H1 (cell line): ENCODE measurements at regions not wholly inside any gene's neighbourhood (a gene's known extent, or its start where the extent isn't known, plus 50 kb on each side); places are given as distances from the start of the nearest gene placed in this dataset.

Source experiments
- CTCF ChIA-PET: fragments of 300-600 bp; sonication (Branson Sonifier 250); formaldehyde crosslinking; loops from one replicate; lab custom pipeline; 2021; ENCODE audit not compliant: partially characterized antibody; lab: Charles Lee
- POLR2A ChIA-PET: fragments of 300-600 bp; sonication (Branson Sonifier 250); formaldehyde crosslinking; loops from one replicate; lab custom pipeline; 2021; ENCODE audit warnings: inconsistent platforms; ENCODE audit not compliant: partially characterized antibody; lab: Charles Lee
- DNase-seq, 2 experiments: peaks; one replicate each; pipeline versions ENCODE4 v3.0.0 to v3.0.0-alpha.2; 2010 to 2022; ENCODE audit warnings: low spot score in 2 of 2, low read depth in 1 of 2, mixed read lengths in 1 of 2
- FAIRE-seq: peaks from 2 replicates; lab custom pipeline; 2011; peaks lifted over from hg19 to GRCh38; lab: Jason Lieb, UNC
- H2AFZ ChIP-seq: 2 replicates; pipeline ENCODE4 v1.8.1; 2012; ENCODE audit warnings: low read length, inconsistent platforms
- H2AK5ac ChIP-seq: 2 replicates; pipeline ENCODE4 v1.6.1; 2013; ENCODE audit warnings: low read depth, low read length
- H2BK120ac ChIP-seq: replicated peaks from 2 replicates; pipeline ENCODE3; 2013; ENCODE audit warnings: low read depth, low read length, inconsistent platforms
- H2BK12ac ChIP-seq: 2 replicates; pipeline ENCODE4 v1.6.1; 2013; ENCODE audit warnings: low read depth, low read length
- H2BK15ac ChIP-seq: 2 replicates; pipeline ENCODE4 v1.6.1; 2013; ENCODE audit warnings: low read length
- H2BK20ac ChIP-seq: 2 replicates; pipeline ENCODE4 v1.6.1; 2013; ENCODE audit warnings: low read length
- H2BK5ac ChIP-seq: 2 replicates; pipeline ENCODE4 v1.6.1; 2013; ENCODE audit warnings: low read depth, low read length
- H3K14ac ChIP-seq: 2 replicates; pipeline ENCODE4 v1.6.1; 2013; ENCODE audit warnings: inconsistent platforms; ENCODE audit not compliant: insufficient read length
- H3K18ac ChIP-seq: 2 replicates; pipeline ENCODE4 v1.6.1; 2013; ENCODE audit warnings: low read length; ENCODE audit errors: extremely low read depth
- H3K23ac ChIP-seq: 2 replicates; pipeline ENCODE4 v1.6.1; 2013; ENCODE audit warnings: inconsistent platforms; ENCODE audit not compliant: insufficient read length
- H3K23me2 ChIP-seq: 2 replicates; pipeline ENCODE4 v1.6.1; 2013; ENCODE audit warnings: low read depth, low read length
- H3K27ac ChIP-seq: 2 replicates; pipeline ENCODE4 v1.6.1; 2011; ENCODE audit warnings: low read depth, low read length, inconsistent platforms
- H3K27me3 ChIP-seq, 4 experiments: replicated peaks in 1 of 4; 1 replicate in 1 of 4; 2 replicates in 3 of 4; pipeline versions ENCODE4 v1.6.1 to v1.8.1; 2011 to 2013; ENCODE audit warnings: low read length in 3 of 4, mild to moderate bottlenecking in 3 of 4, inconsistent platforms in 2 of 4, mixed read lengths in 2 of 4, moderate library complexity in 1 of 4; ENCODE audit not compliant: control insufficient read depth in 3 of 4, insufficient read depth in 3 of 4; ENCODE audit errors: extremely low read depth in 1 of 4
- H3K36me3 ChIP-seq, 4 experiments: 2 replicates each; pipeline versions ENCODE4 v1.6.1 to v1.8.1; 2011 to 2013; ENCODE audit warnings: mild to moderate bottlenecking in 4 of 4, low read length in 3 of 4, moderate library complexity in 2 of 4, control low read depth in 1 of 4, inconsistent platforms in 1 of 4; ENCODE audit not compliant: insufficient read depth in 4 of 4, control insufficient read depth in 2 of 4
- H3K4ac ChIP-seq: replicated peaks from 2 replicates; pipeline ENCODE3; 2013; ENCODE audit warnings: low read length, low read depth, mixed read lengths, inconsistent platforms; ENCODE audit not compliant: insufficient read length
- H3K4me1 ChIP-seq, 4 experiments: replicated peaks in 1 of 4; 1 replicate in 1 of 4; 2 replicates in 3 of 4; pipeline versions ENCODE4 v1.6.1 to v1.8.1; 2011 to 2013; ENCODE audit warnings: low read length in 3 of 4, inconsistent platforms in 2 of 4, mixed read lengths in 1 of 4; ENCODE audit not compliant: insufficient read depth in 4 of 4, control insufficient read depth in 3 of 4
- H3K4me2 ChIP-seq, 2 experiments: 2 replicates each; pipeline versions ENCODE4 v1.6.1 to v1.8.1; 2011 to 2013; ENCODE audit warnings: low read depth in 2 of 2, low read length in 2 of 2, control low read depth in 1 of 2, inconsistent platforms in 1 of 2, mild to moderate bottlenecking in 1 of 2; ENCODE audit not compliant: insufficient read depth in 1 of 2
- H3K4me3 ChIP-seq, 4 experiments: fragments of 200-600, 300-600 bp in 1 of 4; sonication (generic), shearing (Covaris generic), sonication (Bioruptor Twin) in 1 of 4; 2 replicates each; pipeline versions ENCODE4 v1.5.1 to v1.8.1; 2011 to 2016; ENCODE audit warnings: low read length in 4 of 4, low read depth in 3 of 4, control low read depth in 2 of 4, inconsistent platforms in 2 of 4, mild to moderate bottlenecking in 2 of 4, mixed read lengths in 1 of 4, moderate library complexity in 1 of 4; ENCODE audit not compliant: insufficient read depth in 2 of 4; ENCODE audit errors: extremely low read depth in 1 of 4
- H3K56ac ChIP-seq: replicated peaks from 2 replicates; pipeline ENCODE3; 2013; ENCODE audit warnings: low read depth, mild to moderate bottlenecking, mixed read lengths, low read length, inconsistent platforms; ENCODE audit not compliant: insufficient read length
- H3K79me1 ChIP-seq: 2 replicates; pipeline ENCODE4 v1.6.1; 2013; ENCODE audit warnings: low read depth, low read length, control low read depth
- H3K79me2 ChIP-seq, 2 experiments: 2 replicates each; pipeline versions ENCODE4 v1.6.1 to v1.8.1; 2012 to 2013; ENCODE audit warnings: low read length in 2 of 2, mild to moderate bottlenecking in 2 of 2, inconsistent platforms in 1 of 2; ENCODE audit not compliant: insufficient read depth in 2 of 2, control insufficient read depth in 1 of 2
- H3K9ac ChIP-seq, 4 experiments: replicated peaks in 1 of 4; 1 replicate in 1 of 4; 2 replicates in 3 of 4; pipeline versions ENCODE4 v1.6.1 to v1.8.1; 2011 to 2013; ENCODE audit warnings: low read depth in 3 of 4, low read length in 3 of 4, control low read depth in 2 of 4, mild to moderate bottlenecking in 2 of 4, moderate library complexity in 2 of 4, inconsistent platforms in 1 of 4; ENCODE audit errors: extremely low read depth in 1 of 4
- H3K9me3 ChIP-seq, 2 experiments: 2 replicates each; pipeline versions ENCODE4 v1.6.1 to v1.8.1; 2012 to 2013; ENCODE audit warnings: mild to moderate bottlenecking in 2 of 2, moderate library complexity in 2 of 2, control low read depth in 1 of 2, inconsistent platforms in 1 of 2, low read depth in 1 of 2, low read length in 1 of 2, mixed read lengths in 1 of 2; ENCODE audit not compliant: insufficient read depth in 2 of 2
- H4K20me1 ChIP-seq, 2 experiments: replicated peaks in 1 of 2; 2 replicates each; pipeline versions ENCODE3 to v1.8.1; 2011 to 2013; ENCODE audit warnings: inconsistent platforms in 2 of 2, low read length in 2 of 2, mild to moderate bottlenecking in 1 of 2; ENCODE audit not compliant: insufficient read depth in 2 of 2, control insufficient read depth in 1 of 2
- H4K5ac ChIP-seq: 2 replicates; pipeline ENCODE4 v1.6.1; 2013; ENCODE audit warnings: low read length, low read depth, mixed read lengths, inconsistent platforms; ENCODE audit not compliant: insufficient read length
- H4K8ac ChIP-seq: 2 replicates; pipeline ENCODE4 v1.8.0; 2013; ENCODE audit warnings: mild to moderate bottlenecking, moderate library complexity, low read length, inconsistent platforms; ENCODE audit not compliant: insufficient read depth; ENCODE audit errors: extremely low read depth
- H4K91ac ChIP-seq: replicated peaks from 2 replicates; pipeline ENCODE3; 2013; ENCODE audit warnings: low read length, mixed read lengths, inconsistent platforms; ENCODE audit not compliant: insufficient read length
- BRCA1 ChIP-seq: IDR thresholded peaks from 2 replicates; pipeline ENCODE4 v1.6.1; 2012; ENCODE audit warnings: low read depth, low read length, improper control_type of control experiment
- RNF2 ChIP-seq: fragments of 200-900, 300-1000 bp; sonication (generic); IDR thresholded peaks from 2 replicates; pipeline ENCODE4 v1.7.1; 2016; ENCODE audit warnings: borderline replicate concordance, low read depth, mild to moderate bottlenecking, antibody characterized with exemption, low read length; ENCODE audit not compliant: poor library complexity, severe bottlenecking; ENCODE audit errors: missing control alignments
- SP4 ChIP-seq: IDR thresholded peaks from 2 replicates; pipeline ENCODE4 v1.6.1; 2012; ENCODE audit warnings: low read length, inconsistent platforms
- SUZ12 ChIP-seq: fragments of 200-600 bp; sonication (generic); IDR thresholded peaks from 2 replicates; pipeline ENCODE4 v1.6.1; 2012; ENCODE audit warnings: mild to moderate bottlenecking, inconsistent platforms, low read length, moderate library complexity, mixed read lengths
- WGBS, 2 experiments: shearing (Covaris generic) in 1 of 2; methylation state at CpG; one replicate each; pipeline versions ENCODE4 v1.1.6 to v1.1.7; 2013 to 2015; ENCODE audit warnings: low lambda C conversion rate in 2 of 2, mixed read lengths in 2 of 2, inconsistent platforms in 1 of 2, low coverage in 1 of 2, missing lambda C conversion rate in 1 of 2; ENCODE audit not compliant: insufficient replicate concordance in 2 of 2, insufficient coverage in 1 of 2, insufficient read length in 1 of 2; ENCODE audit errors: extremely low coverage in 1 of 2, missing lambda C conversion rate in 1 of 2; 5-methylcytosine and 5-hydroxymethylcytosine counted together

- H2BK20ac ChIP-seq = no peak overlapping the region
- 87% methylated on average over 3 of the region's 3 CpGs; no CpG with 5 or more reads in 1 of the 2 experiments for WGBS, 2 experiments
- H3K9ac ChIP-seq = no peak overlapping the region
- TF ChIP-seq BRCA1 (no peak), RNF2 (no peak), SUZ12 (no peak), SP4 (no peak)
- H3K23ac ChIP-seq = no peak overlapping the region
- H2BK120ac ChIP-seq = no peak overlapping the region
- no peak overlapping the region for H4K8ac ChIP-seq
- H3K14ac ChIP-seq = no peak overlapping the region
- H4K91ac ChIP-seq = no peak overlapping the region
- no peak overlapping the region for H3K4me3 ChIP-seq
- H4K5ac ChIP-seq = no peak overlapping the region
- DNase-seq (no peak), FAIRE-seq (no peak)
- POLR2A ChIA-PET = no interaction called here
- H2BK5ac ChIP-seq = no peak overlapping the region
- H3K79me1 ChIP-seq = no peaks in the 10 kb centered on the region
- H2BK12ac ChIP-seq = no peak overlapping the region
- H3K4me2 ChIP-seq = no peak overlapping the region
- H3K56ac ChIP-seq = no peak overlapping the region
- H3K23me2 ChIP-seq = no peaks in the 10 kb centered on the region
- H3K4ac ChIP-seq = no peak overlapping the region
- no peaks in the 10 kb centered on the region for H3K27me3 ChIP-seq
- no peak overlapping the region for H2AK5ac ChIP-seq
- no peak overlapping the region for H3K27ac ChIP-seq
- no peak overlapping the region for H3K18ac ChIP-seq
- no peaks in the 10 kb centered on the region for H3K4me1 ChIP-seq
- H2AFZ ChIP-seq = no peak overlapping the region
- CTCF ChIA-PET = interaction anchor here (0.6 to 1.0 kb wide), 3 partner anchors 21 to 546 kb away, joined by 3 read pairs; no protein-coding TSS in a partner anchor
- no peak overlapping the region for H2BK15ac ChIP-seq
- H3K79me2 ChIP-seq = no peaks in the 10 kb centered on the region
- H4K20me1 ChIP-seq = no peaks in the 10 kb centered on the region
- H3K36me3 ChIP-seq = no peaks in the 10 kb centered on the region
- H3K9me3 ChIP-seq = no peaks in the 10 kb centered on the region
Measured at GRCh38 chr10:8852546-8852945, 798.1 kb downstream of the GATA3 start.
